HK-2 (cell line): ENCODE measurements at regions not wholly inside any gene's neighbourhood (a gene's known extent, or its start where the extent isn't known, plus 50 kb on each side); places are given as distances from the start of the nearest gene placed in this dataset.
A peak's percentile ranks its signal among the peaks of the same experiment; 100 is the strongest.

Experiments
- DNase-seq: peaks from one replicate; pipeline ENCODE4 v3.0.0-alpha.2; 2018; ENCODE audit not compliant: unreplicated experiment

GRCh38 chr5:155919126-155919525, 407.8 kb upstream of the SGCD start:
- no peak for DNase-seq

GRCh38 chr5:155919725-155920124, 407.2 kb upstream of the SGCD start:
- no peak for DNase-seq

GRCh38 chr5:155921621-155922020, 405.3 kb upstream of the SGCD start:
- no peak for DNase-seq

GRCh38 chr5:155923784-155924183, 403.2 kb upstream of the SGCD start:
- DNase-seq: no peak

- DNase-seq: no peak
Observed at GRCh38 chr5:155926031-155926430, 400.9 kb upstream of the SGCD start.

- no peak for DNase-seq
Observed at GRCh38 chr5:155926766-155927165, 400.2 kb upstream of the SGCD start.

GRCh38 chr5:155929112-155929511, 397.9 kb upstream of the SGCD start:
- DNase-seq: no peak

GRCh38 chr5:155934964-155935363, 392.0 kb upstream of the SGCD start:
- no peak for DNase-seq

- DNase-seq: no peak
Observed at GRCh38 chr5:155935723-155936122, 391.2 kb upstream of the SGCD start.

- no peak for DNase-seq
Observed at GRCh38 chr5:155936520-155937406, 390.2 kb upstream of the SGCD start.

- no peak for DNase-seq
Observed at GRCh38 chr5:155938051-155938450, 388.9 kb upstream of the SGCD start.

- no peak for DNase-seq
Observed at GRCh38 chr5:155941340-155941739, 385.6 kb upstream of the SGCD start.

- peak; percentile 25 for DNase-seq
Observed at GRCh38 chr5:155943516-155944407, 383.2 kb upstream of the SGCD start.

GRCh38 chr5:155947394-155948062, 379.4 kb upstream of the SGCD start:
- no peak for DNase-seq

GRCh38 chr5:155948576-155948975, 378.4 kb upstream of the SGCD start:
- DNase-seq: no peak

- DNase-seq: no peak
Observed at GRCh38 chr5:155952486-155953089, 374.4 kb upstream of the SGCD start.

- no peak for DNase-seq
Observed at GRCh38 chr5:155953335-155953734, 373.6 kb upstream of the SGCD start.

GRCh38 chr5:155954701-155955445, 372.1 kb upstream of the SGCD start:
- DNase-seq: no peak

GRCh38 chr5:155957884-155958283, 369.1 kb upstream of the SGCD start:
- DNase-seq: no peak

- no peak for DNase-seq
Observed at GRCh38 chr5:155959082-155959481, 367.9 kb upstream of the SGCD start.

GRCh38 chr5:155960177-155960576, 366.8 kb upstream of the SGCD start:
- no peak for DNase-seq
